Inflammatory macrophage treated with lipopolysaccharide for 1 hour (primary cell): ENCODE measurements at regions not wholly inside any gene's neighbourhood (a gene's known extent, or its start where the extent isn't known, plus 50 kb on each side); places are given as distances from the start of the nearest gene placed in this dataset.
A peak's percentile ranks its signal among the peaks of the same experiment; 100 is the strongest.

Experiments
- DNase-seq, 2 donors: peaks; one replicate each; pipeline ENCODE4 v3.0.0-alpha.2; 2020 to 2022

DNA sequence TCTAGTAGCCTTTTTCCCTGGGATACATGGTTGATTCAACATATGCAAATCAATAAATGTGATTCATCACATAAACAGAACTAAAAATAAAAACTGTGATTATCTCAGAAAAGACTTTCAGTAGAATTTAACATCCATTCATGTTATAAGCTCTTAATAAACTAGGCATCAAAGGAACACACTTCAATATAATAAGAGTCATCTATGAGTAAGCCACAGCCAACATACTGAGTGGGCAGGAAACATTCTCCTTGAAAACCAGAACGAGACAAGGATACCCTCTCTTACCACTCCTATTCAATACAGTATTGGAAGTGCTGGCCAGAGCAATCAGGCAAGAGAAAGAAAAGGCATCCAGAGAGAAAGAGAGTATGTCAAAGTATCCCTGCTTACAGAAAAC, 239.9 kb downstream of the ATPSCKMT start:
- DNase-seq = no peak

- DNase-seq = no peak
Observed at GRCh38 chr5:9987101-9987500, 262.6 kb downstream of the ATPSCKMT start.

- DNase-seq = no peak
Observed at GRCh38 chr5:9977070-9977469, 272.6 kb downstream of the ATPSCKMT start.

DNA sequence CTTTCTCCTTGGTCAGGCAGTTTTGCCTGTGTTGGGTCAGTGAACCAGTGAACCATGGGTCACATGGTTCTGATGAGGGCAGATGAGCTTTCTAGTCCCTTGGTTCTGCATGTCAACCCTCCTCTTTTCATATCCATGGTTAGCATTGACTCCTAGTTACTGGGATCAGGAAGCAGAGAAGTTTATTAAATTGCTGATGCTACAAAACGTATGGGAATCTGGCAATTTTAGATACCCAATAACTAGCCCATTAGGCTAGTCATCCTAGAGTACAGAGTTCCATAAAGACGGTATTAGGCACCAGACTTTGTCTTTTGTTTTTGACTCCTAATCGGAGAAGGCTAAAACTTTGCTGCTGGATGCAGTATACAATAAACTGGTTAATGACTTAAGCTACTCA, 273.1 kb downstream of the ATPSCKMT start:
- no peak for DNase-seq

GRCh38 chr5:9972059-9972458, 277.6 kb downstream of the ATPSCKMT start:
- DNase-seq = no peak

GRCh38 chr5:9971301-9971700, 278.4 kb downstream of the ATPSCKMT start:
- no peak for DNase-seq

DNA sequence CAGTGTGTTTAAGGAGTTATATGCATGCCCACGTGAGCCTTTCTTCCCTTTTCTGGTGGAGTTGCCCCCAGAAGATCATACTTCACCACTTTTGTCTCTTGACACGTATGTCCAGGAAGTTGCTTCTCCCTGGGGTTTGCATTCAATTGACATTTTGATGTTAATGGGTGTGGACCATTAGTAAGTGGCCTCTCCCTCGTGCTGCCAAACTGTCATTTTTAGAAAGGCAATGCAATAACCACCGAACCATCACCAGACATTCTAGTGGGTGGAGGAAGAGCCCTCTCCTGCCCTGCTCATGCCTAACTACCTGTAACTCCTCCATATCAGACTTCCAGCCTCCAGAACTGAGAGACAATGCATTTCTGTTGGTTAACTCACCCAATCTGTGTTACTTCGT, 290.8 kb downstream of the ATPSCKMT start:
- no peak for DNase-seq

DNA sequence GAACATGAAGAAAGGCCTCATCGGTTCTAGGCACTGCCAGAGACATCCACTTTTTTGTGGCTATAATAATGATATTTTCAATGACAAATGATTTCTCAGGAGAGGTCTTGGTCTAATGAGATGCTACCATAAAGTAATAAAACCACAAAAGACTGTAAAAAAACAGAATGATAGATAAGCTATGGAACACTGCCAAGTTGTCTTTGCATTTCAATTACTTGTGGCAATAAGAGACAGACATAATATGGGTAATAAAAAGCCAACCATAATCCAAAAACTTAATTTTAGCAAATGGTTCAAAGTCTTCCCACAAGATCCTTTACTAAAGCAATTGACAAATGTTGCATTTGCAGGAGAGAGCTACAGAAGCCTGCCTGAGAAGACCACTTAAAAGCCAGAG, 292.5 kb downstream of the ATPSCKMT start:
- DNase-seq = no peak

- DNase-seq = no peak
Observed at GRCh38 chr5:9956725-9957124, 293.0 kb downstream of the ATPSCKMT start.

DNA sequence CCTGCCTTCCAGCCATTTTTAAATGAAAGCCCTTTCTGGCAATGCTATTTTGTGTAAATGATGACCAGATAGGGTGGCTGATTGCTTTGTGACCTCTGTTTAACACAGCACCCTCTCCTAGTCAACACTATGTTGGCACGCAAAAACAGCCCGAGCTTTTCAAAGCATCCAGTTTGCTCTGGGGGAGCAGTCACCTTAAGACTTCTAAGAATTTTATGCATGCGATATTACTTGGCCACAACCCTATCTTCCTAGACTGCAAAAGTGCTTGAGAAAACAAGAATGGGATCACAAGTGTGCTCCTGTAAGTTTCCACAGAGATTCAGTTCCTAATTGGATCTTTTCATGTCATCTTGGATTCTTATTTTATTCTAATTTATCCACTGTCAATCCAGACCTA, 294.1 kb downstream of the ATPSCKMT start:
- DNase-seq = no peak

DNA sequence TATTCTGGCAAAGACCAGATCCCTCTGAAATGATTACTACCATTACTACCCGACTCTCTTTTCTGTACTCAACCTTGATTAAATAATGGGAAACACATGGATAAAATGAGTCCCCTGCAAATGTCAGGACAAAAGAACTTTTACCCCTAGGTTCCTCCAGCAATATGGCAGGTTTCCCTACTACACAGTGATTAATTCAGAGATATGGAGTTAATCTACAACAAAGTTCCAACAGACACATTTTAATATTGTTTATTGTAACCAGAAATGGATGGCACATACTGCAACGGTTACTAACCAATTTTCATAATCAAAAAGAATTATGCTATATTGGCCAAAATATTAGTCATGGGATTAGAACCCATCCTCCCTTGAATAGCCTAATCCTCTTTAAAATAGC, 294.8 kb downstream of the ATPSCKMT start:
- no peak for DNase-seq

DNA sequence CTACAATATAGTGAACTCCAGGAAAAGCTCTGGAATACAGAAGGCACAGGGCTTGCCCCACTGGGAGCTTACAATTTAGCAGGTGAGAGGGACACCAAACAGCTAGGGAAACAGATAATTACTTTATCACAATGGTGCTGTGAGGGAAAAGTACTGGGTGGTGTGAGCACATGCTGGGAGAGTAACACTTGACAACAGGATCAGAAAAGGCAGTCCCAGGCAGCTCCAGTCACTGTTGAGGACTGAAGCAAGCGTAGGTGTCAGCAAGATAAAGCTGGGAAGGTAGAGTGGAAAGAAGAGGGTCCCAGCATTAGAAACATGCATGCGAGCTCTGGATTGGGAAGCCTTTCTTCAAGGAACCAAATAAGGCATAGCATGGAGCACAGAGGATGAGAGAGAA, 296.0 kb downstream of the ATPSCKMT start:
- DNase-seq = no peak

DNA sequence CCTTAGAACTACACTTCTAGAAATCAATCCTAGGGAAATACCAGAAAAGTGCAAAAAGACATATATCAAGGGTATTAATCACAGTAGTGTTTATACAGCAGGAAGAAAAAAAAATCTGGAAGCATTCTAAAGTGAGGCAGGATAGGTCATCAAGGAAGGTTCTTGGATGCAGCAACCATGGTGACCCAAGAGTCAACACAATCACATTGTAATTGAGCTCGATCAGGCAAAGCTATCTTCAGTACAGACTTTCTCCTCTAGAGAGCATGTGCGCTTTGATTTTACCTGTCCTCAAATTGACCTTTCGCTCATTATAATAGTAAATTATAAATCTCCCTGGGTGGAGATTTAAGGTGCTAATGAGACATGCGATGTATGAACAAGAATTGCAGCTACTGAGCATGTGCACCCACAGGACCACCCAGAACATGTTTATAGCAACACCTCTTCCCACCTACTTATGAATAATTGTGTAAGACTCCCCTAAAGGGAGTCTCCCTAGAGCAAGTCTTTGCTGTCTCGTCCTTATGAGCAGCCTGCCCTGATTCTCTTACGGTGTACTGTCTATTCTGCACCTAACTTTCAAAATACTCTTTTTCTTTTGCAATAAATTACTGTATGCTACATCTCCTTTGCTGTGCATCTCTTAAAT, 297.7 kb downstream of the ATPSCKMT start:
- DNase-seq = no peak

DNA sequence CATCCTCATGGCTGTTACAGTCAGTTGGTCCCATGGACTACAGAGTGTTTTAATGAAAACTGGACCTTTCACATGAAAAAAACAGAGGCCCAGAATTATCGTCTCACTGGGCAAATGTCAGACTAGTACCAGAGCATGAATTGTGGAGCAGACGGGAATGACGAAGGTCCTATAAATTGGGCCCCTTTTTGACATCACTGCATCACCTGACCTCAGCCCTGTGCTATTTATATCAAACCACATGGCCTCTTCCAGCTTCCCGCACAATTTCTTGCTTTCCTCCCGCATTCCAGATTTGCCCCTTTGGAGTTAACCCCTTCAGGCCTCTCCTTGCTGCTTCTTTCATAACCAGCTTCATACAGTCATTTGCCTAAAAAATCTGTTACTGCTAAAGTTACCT, 301.7 kb downstream of the ATPSCKMT start:
- DNase-seq = no peak

GRCh38 chr5:9947225-9947714, 302.4 kb downstream of the ATPSCKMT start:
- no peak for DNase-seq

DNA sequence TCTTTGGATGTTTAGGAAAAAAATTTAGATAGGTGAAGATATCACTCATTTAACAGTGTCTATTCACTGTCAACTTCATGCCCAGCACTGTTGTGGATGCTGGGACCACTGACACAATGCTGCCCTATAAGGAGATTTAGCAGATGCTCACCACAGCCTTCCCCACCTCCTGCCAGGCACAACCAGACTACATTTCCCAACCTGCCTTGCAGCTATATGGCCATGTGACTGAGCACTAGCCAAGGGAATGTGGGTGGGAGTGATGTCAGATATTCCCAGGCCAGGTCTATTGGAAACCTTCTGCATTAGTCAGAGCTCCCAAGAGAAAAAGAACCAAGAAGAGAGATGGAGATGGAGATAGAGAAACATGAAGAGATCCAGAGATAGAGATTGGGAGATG, 302.6 kb upstream of the TAS2R1 start:
- no peak for DNase-seq

DNA sequence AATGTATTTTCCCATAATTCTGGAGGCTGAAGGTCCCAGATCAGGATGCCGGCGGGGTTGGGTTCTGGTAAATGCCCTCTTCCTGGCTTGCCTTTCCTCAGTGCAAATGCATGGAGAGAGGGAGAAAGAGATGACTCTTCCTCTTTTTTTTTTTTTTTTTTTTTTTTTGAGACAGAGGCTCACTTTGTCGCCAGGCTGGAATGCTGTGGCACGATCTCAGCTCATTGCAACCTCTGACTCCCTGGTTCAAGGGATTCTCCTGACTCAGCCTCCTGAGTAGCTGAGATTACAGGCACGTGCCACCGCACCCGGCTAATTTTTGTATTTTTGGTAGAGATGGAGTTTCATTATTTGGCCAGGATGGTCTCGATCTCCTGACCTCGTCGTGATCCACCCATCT, 300.0 kb upstream of the TAS2R1 start:
- no peak for DNase-seq

DNA sequence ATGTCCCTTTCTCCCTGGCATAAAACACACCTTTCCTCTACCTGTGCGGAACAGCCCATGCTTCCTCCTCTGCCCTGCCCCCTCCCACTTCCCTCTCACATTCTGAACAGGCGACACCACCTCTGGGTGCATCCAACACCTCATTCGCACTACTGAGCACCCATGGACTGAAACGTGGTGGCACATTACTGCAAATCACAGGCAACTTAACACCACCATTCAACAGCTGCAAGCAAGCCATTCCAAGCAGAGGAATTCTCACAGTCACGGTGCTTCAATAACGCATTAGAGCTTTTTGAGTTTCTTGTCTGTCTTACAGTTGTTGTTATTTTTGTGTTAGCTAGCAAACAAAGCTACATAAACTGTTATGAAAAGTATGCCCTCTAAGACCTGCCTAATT, 298.2 kb upstream of the TAS2R1 start:
- no peak for DNase-seq

DNA sequence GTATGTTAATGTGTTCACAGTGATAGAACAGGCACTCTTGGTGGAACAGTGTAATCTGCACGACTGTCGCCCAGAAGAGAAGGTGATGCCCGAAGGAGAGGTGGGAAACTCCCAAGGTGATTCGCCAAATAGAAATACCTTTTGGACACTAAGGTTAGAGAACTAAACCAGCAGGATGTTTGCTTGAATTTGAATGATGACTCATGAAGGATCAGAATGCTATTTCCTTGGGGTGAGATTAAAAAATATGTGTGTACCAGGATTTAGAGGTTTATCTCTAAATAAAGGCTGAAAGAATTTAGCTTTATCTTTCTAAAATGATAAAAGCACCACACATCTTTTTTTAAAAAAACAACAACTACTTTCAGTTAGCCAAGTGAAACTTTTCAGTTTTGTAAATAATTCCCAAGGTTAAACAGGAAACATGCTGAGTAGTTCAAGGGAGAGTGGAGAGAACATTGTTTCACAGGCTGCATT, 297.4 kb upstream of the TAS2R1 start:
- no peak for DNase-seq

- no peak for DNase-seq
Observed at GRCh38 chr5:9927106-9927505, 297.0 kb upstream of the TAS2R1 start.

DNA sequence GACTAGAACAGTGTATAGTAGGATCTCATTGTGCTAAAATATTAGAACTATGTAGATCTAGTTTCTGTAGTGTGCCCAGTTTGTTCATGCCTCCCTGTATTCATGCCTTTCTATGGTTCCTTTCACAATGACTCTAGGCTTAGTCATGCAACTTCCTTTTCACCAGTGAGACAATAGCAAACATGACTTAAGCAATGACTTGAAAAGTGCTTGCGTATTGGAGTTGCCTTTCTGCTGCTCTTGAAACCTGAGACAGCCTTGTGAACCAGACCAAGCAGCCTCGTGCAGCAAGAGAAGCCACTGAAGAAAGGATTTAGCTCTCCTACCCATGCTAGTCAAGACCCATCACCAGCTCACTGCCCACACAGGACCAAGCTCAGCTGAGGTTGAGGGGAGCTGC, 294.5 kb upstream of the TAS2R1 start:
- peak; percentile 8 to 24 for DNase-seq

DNA sequence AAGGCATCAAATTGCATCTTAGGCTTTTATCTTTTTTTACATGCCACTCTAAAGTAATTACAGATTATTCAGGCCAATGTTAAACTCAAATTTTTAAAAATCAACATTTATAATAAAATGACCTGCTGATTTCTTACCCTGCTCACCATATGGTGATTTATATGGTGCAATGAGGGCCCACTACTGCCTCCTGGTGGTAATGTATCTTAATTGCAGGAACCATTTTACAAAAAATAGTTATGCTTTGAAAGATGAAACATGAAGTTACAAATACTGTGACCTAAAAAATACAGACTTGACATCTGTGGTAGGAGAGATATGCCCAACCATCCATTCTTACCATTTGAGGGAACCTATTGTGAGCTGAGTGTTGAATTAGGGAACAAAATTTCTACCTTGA, 292.6 kb upstream of the TAS2R1 start:
- DNase-seq = peak in 1 of 2 donors; percentile 4

GRCh38 chr5:9920697-9921096, 290.5 kb upstream of the TAS2R1 start:
- no peak for DNase-seq

GRCh38 chr5:9919306-9920030, 289.3 kb upstream of the TAS2R1 start:
- DNase-seq = no peak

GRCh38 chr5:9905661-9906060, 275.5 kb upstream of the TAS2R1 start:
- DNase-seq = no peak
